ENCODE measurements at regions not wholly inside any gene's neighbourhood (a gene's known extent, or its start where the extent isn't known, plus 50 kb on each side); places are given as distances from the start of the nearest gene placed in this dataset.

DNA sequence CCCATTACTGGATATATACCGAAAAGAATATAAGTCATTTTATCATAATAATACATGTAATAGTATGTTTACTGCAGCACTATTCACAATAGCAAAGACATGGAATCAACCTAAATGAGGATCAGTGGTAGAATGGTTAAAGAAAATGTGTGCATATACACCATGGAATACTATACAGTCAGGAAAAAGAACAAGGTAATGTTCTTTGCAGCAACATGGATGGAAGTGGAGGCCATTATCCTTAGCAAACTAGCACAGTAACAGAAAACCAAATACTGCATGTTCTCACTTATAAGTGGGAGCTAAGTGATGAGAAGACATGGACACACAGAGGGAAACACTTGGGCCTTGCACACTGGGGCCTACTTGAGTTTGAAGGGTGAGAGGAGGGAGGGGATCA is 207.4 kb upstream of the APOOL start:
- TF ChIP-seq, protein P1, sequence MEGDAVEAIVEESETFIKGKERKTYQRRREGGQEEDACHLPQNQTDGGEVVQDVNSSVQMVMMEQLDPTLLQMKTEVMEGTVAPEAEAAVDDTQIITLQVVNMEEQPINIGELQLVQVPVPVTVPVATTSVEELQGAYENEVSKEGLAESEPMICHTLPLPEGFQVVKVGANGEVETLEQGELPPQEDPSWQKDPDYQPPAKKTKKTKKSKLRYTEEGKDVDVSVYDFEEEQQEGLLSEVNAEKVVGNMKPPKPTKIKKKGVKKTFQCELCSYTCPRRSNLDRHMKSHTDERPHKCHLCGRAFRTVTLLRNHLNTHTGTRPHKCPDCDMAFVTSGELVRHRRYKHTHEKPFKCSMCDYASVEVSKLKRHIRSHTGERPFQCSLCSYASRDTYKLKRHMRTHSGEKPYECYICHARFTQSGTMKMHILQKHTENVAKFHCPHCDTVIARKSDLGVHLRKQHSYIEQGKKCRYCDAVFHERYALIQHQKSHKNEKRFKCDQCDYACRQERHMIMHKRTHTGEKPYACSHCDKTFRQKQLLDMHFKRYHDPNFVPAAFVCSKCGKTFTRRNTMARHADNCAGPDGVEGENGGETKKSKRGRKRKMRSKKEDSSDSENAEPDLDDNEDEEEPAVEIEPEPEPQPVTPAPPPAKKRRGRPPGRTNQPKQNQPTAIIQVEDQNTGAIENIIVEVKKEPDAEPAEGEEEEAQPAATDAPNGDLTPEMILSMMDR (IDR thresholded peaks at IDR 0.05; ENCODE audit: low read length), result no peak
- no peak for TF ChIP-seq EZH2 (IDR thresholded peaks at IDR 0.05; ENCODE audit: borderline replicate concordance, low read length)

All from OCI-LY1 (cell line).